Tibial nerve (tissue), 4 donors: ENCODE measurements at regions not wholly inside any gene's neighbourhood (a gene's known extent, or its start where the extent isn't known, plus 50 kb on each side); places are given as distances from the start of the nearest gene placed in this dataset.

Experiments used
- DNase-seq, 2 donors: peaks; one replicate each; pipeline ENCODE4 v3.0.0-alpha.2; 2019; ENCODE audit warnings: low spot score in 2 of 2
- H3K27ac ChIP-seq, 4 donors: fragments of 200-600 bp; sonication (generic) in 3 of 4; one replicate each; pipeline ENCODE4 v1.5.1; 2017 to 2019; ENCODE audit warnings: mild to moderate bottlenecking in 1 of 4
- H3K27me3 ChIP-seq, 2 donors: fragments of 200-600 bp; sonication (generic) in 1 of 2; one replicate each; pipeline versions ENCODE4 v1.5.1 to v1.6.0; 2017 to 2019
- H3K36me3 ChIP-seq, 3 donors: fragments of 200-600 bp; sonication (generic); one replicate each; pipeline ENCODE4 v1.5.1; 2018 to 2019
- H3K4me1 ChIP-seq, 4 donors: fragments of 200-600 bp; sonication (generic) in 3 of 4; one replicate each; pipeline ENCODE4 v1.5.1; 2017 to 2019
- H3K4me3 ChIP-seq, 4 donors: fragments of 200-600 bp; sonication (generic) in 3 of 4; one replicate each; pipeline ENCODE4 v1.5.1; 2017 to 2019; ENCODE audit warnings: mild to moderate bottlenecking in 1 of 4, moderate library complexity in 1 of 4
- H3K9me3 ChIP-seq, 4 donors: fragments of 200-600 bp; sonication (generic) in 3 of 4; one replicate each; pipeline ENCODE4 v1.5.1; 2017 to 2019
- CTCF ChIP-seq, 5 experiments: fragments of 200-600 bp in 3 of 5; fragments of 450-650 bp in 2 of 5; sonication (generic) in 3 of 5; IDR thresholded peaks; one replicate each; pipeline ENCODE4 v1.5.1; 2016 to 2019; ENCODE audit warnings: antibody characterized with exemption in 5 of 5, mild to moderate bottlenecking in 3 of 5, moderate library complexity in 2 of 5
- EP300 ChIP-seq, 2 donors: sonication (generic); formaldehyde crosslinking; IDR thresholded peaks; one replicate each; pipeline ENCODE4 v1.6.1; 2017; ENCODE audit warnings: antibody characterized with exemption in 2 of 2, mild to moderate bottlenecking in 1 of 2
- POLR2A ChIP-seq, 2 donors: fragments of 450-650 bp; IDR thresholded peaks; one replicate each; pipeline ENCODE4 v1.6.1; 2017; ENCODE audit warnings: antibody characterized with exemption in 2 of 2, mild to moderate bottlenecking in 2 of 2, moderate library complexity in 2 of 2
- WGBS, 2 donors: methylation state at CpG; one replicate each; pipeline ENCODE4 v1.1.5; 2018; 5-methylcytosine and 5-hydroxymethylcytosine counted together

- H3K36me3 ChIP-seq = no peaks in the 10 kb centered on the region
- 51 to 54% methylated on average over 4 of the region's 4 CpGs for WGBS, 2 donors
- no peak for DNase-seq
- H3K27ac ChIP-seq = no peak overlapping the region
- no peak for TF ChIP-seq EP300 (IDR thresholded peaks at IDR 0.05)
- TF ChIP-seq POLR2A (IDR thresholded peaks at IDR 0.05) = no peak
- TF ChIP-seq CTCF (IDR thresholded peaks at IDR 0.05) = no peak
- no peaks in the 10 kb centered on the region for H3K27me3 ChIP-seq
- no peaks in the 10 kb centered on the region for H3K4me1 ChIP-seq
- H3K4me3 ChIP-seq = no peak overlapping the region
- no peaks in the 10 kb centered on the region for H3K9me3 ChIP-seq
Measured at GRCh38 chrX:34379891-34380290, 247.8 kb upstream of the FAM47A start.

- 84 to 88% methylated on average over 1 of the region's 1 CpG for WGBS, 2 donors
- no peaks in the 10 kb centered on the region for H3K36me3 ChIP-seq
- no peaks in the 10 kb centered on the region for H3K4me1 ChIP-seq
- H3K27ac ChIP-seq = no peak overlapping the region
- DNase-seq = no peak
- TF ChIP-seq CTCF (IDR thresholded peaks at IDR 0.05) (no peak), EP300 (IDR thresholded peaks at IDR 0.05) (no peak), POLR2A (IDR thresholded peaks at IDR 0.05) (no peak)
- H3K4me3 ChIP-seq = no peak overlapping the region
- H3K9me3 ChIP-seq = no peaks in the 10 kb centered on the region
- H3K27me3 ChIP-seq = no peaks in the 10 kb centered on the region
Measured at GRCh38 chrX:34377645-34378044, 245.5 kb upstream of the FAM47A start.

DNA sequence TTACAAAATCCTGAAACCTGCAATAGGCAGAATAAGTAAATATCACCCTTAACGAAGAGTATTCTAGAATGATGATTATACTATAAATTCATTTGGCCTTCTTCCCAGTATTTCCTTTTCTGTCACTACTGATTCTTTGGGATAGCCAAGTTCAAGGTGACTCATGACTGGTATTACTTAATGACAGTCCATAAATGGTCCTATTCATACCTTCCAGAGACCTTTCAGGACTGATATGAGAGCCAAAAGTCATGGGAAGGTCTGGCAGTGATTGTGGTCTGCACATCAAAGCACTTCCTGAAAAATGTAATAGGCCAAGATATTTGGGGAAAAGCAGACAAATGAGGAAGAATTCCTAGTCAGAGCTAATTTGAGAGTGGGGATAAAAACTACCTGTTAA lies 239.6 kb upstream of the FAM47A start:
- H3K36me3 ChIP-seq = no peaks in the 10 kb centered on the region
- H3K9me3 ChIP-seq = no peaks in the 10 kb centered on the region
- no peaks in the 10 kb centered on the region for H3K4me1 ChIP-seq
- TF ChIP-seq CTCF (IDR thresholded peaks at IDR 0.05) (no peak), EP300 (IDR thresholded peaks at IDR 0.05) (no peak), POLR2A (IDR thresholded peaks at IDR 0.05) (no peak)
- H3K27me3 ChIP-seq = no peaks in the 10 kb centered on the region
- no peak overlapping the region for H3K4me3 ChIP-seq
- 38 to 59% methylated on average over 1 of the region's 1 CpG for WGBS, 2 donors
- no peak for DNase-seq
- no peak overlapping the region for H3K27ac ChIP-seq

DNA sequence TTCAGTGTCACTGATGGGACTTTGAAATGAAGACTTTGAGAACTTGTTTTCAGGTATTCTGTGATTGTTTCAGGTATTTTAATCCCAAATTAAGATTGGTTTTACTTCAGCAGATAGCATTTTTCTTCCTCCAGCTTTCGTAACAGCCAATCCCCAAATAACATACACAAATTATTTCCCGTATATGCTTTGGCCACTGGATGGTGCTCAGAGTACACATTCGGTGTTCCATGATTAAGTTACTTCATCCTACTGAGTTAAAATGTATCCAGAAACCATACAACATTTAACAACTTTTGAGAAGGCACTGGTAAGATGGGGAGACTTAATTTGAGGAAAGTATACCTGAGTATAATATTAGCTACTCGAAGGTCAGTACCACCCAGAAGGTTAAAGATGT lies 233.4 kb upstream of the FAM47A start:
- Histone ChIP-seq H3K36me3 (no peaks in the 10 kb centered on the region), H3K4me1 (no peaks in the 10 kb centered on the region), H3K27me3 (no peaks in the 10 kb centered on the region), H3K27ac (no peak overlapping the region), H3K4me3 (no peak overlapping the region), H3K9me3 (no peaks in the 10 kb centered on the region)
- WGBS, 2 donors = 33 to 48% methylated on average over 4 of the region's 4 CpGs
- peak in 1 of 2 donors; percentile 6 for DNase-seq
- TF ChIP-seq EP300 (IDR thresholded peaks at IDR 0.05) (no peak), CTCF (IDR thresholded peaks at IDR 0.05) (peak in 2 of 5 experiments; percentile 14 to 16)

DNA sequence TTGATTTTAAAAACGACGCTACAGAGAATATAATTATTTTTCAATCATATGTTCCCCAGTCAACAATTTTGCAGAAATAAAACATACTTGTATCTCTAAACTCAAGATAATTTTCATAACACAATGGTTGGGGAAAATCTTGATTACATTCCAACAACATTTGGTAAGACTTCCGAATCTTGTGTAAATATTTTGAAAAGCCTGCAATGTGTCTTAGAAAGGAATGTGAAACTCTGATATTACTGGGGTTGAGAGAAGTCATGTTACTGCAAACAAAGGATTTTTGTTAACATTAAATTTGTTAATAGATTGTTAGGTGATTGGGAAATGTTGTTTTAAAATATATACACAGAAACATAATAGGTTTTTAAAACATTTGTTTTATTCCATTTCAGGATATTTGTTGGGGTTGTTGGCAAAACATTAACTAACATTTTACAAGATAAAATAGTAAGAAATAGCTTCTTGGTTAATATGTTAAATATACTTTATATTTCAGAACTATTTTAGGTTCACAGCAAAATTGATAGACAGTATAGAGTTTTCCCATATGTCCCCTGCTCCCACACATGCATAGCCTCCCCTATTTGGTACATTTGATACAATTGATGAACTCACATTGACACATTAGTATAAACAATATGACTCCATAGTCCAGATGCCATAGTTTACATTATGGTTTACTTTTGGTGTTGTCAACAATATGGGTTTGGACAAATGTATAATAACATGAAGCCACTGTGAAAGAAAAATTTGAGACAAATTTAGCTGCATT lies 218.6 kb upstream of the FAM47A start:
- Histone ChIP-seq H3K27me3 (no peaks in the 10 kb centered on the region), H3K4me3 (no peak overlapping the region), H3K4me1 (no peaks in the 10 kb centered on the region), H3K9me3 (no peaks in the 10 kb centered on the region), H3K27ac (no peak overlapping the region), H3K36me3 (no peaks in the 10 kb centered on the region)
- no peak for DNase-seq
- TF ChIP-seq POLR2A (IDR thresholded peaks at IDR 0.05) = no peak
- 28 to 42% methylated on average over 3 of the region's 3 CpGs for WGBS, 2 donors
